Pancreas (tissue), 10 donors: ENCODE measurements at regions not wholly inside any gene's neighbourhood (a gene's known extent, or its start where the extent isn't known, plus 50 kb on each side); places are given as distances from the start of the nearest gene placed in this dataset.

Experiments used
- ATAC-seq, 4 donors: fragments of 200-7000 bp; cut with Tn5 transposase; one replicate each; pipeline versions ENCODE4 v1.8.0 to v1.9.1; 2020; ENCODE audit warnings: mild to moderate bottlenecking in 4 of 4, moderate library complexity in 4 of 4
- DNase-seq, 6 donors: peaks; one replicate each; pipeline ENCODE4 v3.0.0-alpha.2; 2020
- FAIRE-seq: peaks from 2 replicates; lab custom pipeline; 2012; peaks lifted over from hg19 to GRCh38; lab: Jason Lieb, UNC
- H3K27ac ChIP-seq, 4 donors: fragments of 200-600 bp; sonication (generic); 1 replicate in 3 of 4; 2 replicates in 1 of 4; pipeline versions ENCODE4 v1.5.0 to v1.8.0; 2020
- H3K27me3 ChIP-seq, 4 donors: fragments of 200-600 bp; one replicate each; pipeline ENCODE4 v1.8.0; 2021
- H3K36me3 ChIP-seq, 3 donors: fragments of 200-600 bp; sonication (generic) in 1 of 3; one replicate each; pipeline versions ENCODE4 v1.5.0 to v1.8.0; 2020 to 2021
- H3K4me1 ChIP-seq, 3 donors: fragments of 200-600 bp; one replicate each; pipeline ENCODE4 v1.8.0; 2021
- H3K4me3 ChIP-seq, 4 donors: fragments of 200-600 bp; sonication (generic) in 2 of 4; one replicate each; pipeline versions ENCODE4 v1.5.0 to v1.8.0; 2020 to 2021
- H3K9me3 ChIP-seq, 4 donors: fragments of 200-600 bp; one replicate each; pipeline ENCODE4 v1.8.0; 2021
- WGBS, 2 donors: extraction: QIAGEN DNeasy Blood & Tissue Kit; methylation state at CpG; one replicate each; pipeline ENCODE4 v1.1.7; 2013; 5-methylcytosine and 5-hydroxymethylcytosine counted together
- intact Hi-C, 3 donors: fragments of 100-400 bp; cut with DNase I; formaldehyde crosslinking; loops; one replicate each; pipeline versions ENCODE4 v1.11.1 to v1.14.2; 2022
- TF ChIP-seq, protein P1 (sequence below), 4 donors: fragments of 200-600 bp; sonication (generic) in 3 of 4; IDR thresholded peaks; one replicate each; pipeline versions ENCODE4 v1.5.0 to v1.8.0; 2021; ENCODE audit warnings: antibody characterized with exemption in 4 of 4
- donor health status: healthy with polysubstance abuse.
- donor health status: DM: no; HTN: no; CAD: no; lungs with moderate emphysema.
- donor health status: DM: no; HTN: no; CAD: no.
- donor health status: control.
- donor health status: control.
- donor health status: Bipolar disorder and iron deficiency.
- donor health status: DM: yes; HTN: yes; CAD: no.
- donor health status: DM: no; HTN: no; CAD: no.
- donor health status: DM: no; HTN: no; CAD: no.
- donor health status: DM: yes; HTN: yes; CAD: no.

- Histone ChIP-seq H3K4me1 (no peaks in the 10 kb centered on the region), H3K9me3 (no peaks in the 10 kb centered on the region), H3K27me3 (no peaks in the 10 kb centered on the region), H3K27ac (no peak overlapping the region), H3K4me3 (no peak overlapping the region), H3K36me3 (no peaks in the 10 kb centered on the region)
- ATAC-seq (no peak), FAIRE-seq (no peak), DNase-seq (no peak)
- intact Hi-C loops, result no loop called here
- WGBS, 2 donors, result 66 to 84% methylated on average over 2 of the region's 2 CpGs
- TF ChIP-seq, protein P1, sequence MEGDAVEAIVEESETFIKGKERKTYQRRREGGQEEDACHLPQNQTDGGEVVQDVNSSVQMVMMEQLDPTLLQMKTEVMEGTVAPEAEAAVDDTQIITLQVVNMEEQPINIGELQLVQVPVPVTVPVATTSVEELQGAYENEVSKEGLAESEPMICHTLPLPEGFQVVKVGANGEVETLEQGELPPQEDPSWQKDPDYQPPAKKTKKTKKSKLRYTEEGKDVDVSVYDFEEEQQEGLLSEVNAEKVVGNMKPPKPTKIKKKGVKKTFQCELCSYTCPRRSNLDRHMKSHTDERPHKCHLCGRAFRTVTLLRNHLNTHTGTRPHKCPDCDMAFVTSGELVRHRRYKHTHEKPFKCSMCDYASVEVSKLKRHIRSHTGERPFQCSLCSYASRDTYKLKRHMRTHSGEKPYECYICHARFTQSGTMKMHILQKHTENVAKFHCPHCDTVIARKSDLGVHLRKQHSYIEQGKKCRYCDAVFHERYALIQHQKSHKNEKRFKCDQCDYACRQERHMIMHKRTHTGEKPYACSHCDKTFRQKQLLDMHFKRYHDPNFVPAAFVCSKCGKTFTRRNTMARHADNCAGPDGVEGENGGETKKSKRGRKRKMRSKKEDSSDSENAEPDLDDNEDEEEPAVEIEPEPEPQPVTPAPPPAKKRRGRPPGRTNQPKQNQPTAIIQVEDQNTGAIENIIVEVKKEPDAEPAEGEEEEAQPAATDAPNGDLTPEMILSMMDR (IDR thresholded peaks at IDR 0.05), result no peak
Measured at GRCh38 chr1:193846876-193847604, 660.6 kb upstream of the B3GALT2 start.

DNA sequence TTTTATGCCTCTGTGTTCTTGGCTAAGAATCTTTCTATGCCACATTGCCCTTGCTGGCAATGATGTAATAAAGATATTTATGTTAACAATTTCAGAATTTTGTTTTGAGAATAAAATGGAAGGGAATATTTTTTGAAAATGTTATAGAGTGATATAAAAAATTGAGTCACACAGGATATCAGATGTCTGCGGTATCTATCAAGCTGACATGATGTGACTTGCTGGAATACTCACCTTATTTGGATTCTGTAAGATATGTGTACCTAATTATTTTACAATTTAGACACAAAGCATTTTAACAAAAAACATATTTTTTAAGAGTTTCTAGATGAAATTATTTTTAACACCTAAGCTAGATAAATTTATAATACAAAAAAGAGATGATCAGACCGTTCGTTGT lies 660.0 kb upstream of the B3GALT2 start:
- ATAC-seq, result no peak
- FAIRE-seq, result no peak
- TF ChIP-seq, protein P1 (IDR thresholded peaks at IDR 0.05), result no peak
- Histone ChIP-seq H3K27ac (no peak overlapping the region), H3K36me3 (no peaks in the 10 kb centered on the region), H3K9me3 (no peaks in the 10 kb centered on the region), H3K27me3 (no peaks in the 10 kb centered on the region), H3K4me1 (no peaks in the 10 kb centered on the region), H3K4me3 (no peak overlapping the region)
- DNase-seq, result no peak
- intact Hi-C loops, result no loop called here
- 69 to 75% methylated on average over 3 of the region's 3 CpGs for WGBS, 2 donors

GRCh38 chr1:193841857-193842256 lies 655.4 kb upstream of the B3GALT2 start:
- intact Hi-C loops, result no loop called here
- Histone ChIP-seq H3K4me3 (no peak overlapping the region), H3K9me3 (no peaks in the 10 kb centered on the region), H3K4me1 (no peaks in the 10 kb centered on the region), H3K36me3 (no peaks in the 10 kb centered on the region), H3K27ac (no peak overlapping the region), H3K27me3 (no peaks in the 10 kb centered on the region)
- TF ChIP-seq, protein P1 (IDR thresholded peaks at IDR 0.05), result no peak
- no peak for DNase-seq
- no peak for FAIRE-seq
- no peak for ATAC-seq
- 29 to 35% methylated on average over 2 of the region's 2 CpGs for WGBS, 2 donors

DNA sequence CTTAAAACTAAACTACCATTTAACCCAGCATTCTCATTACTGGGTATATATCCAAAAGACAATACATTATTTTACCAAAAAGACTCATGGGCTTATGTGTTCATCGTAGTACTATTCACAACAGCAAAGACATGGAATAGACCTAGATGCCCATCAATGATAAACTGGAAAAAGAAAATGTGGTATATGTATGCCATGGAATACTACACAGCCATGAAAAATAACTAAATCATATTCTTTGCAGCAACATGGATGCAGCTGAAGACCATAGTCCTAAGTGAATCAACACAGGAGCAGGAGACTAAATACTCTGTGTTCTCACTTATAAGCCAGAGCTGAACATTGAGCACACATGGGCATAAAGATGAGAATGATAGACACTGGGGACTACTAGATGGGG lies 645.1 kb upstream of the B3GALT2 start:
- 74 to 86% methylated on average over 1 of the region's 1 CpG for WGBS, 2 donors
- FAIRE-seq, result no peak
- no peaks in the 10 kb centered on the region for H3K4me1 ChIP-seq
- H3K4me3 ChIP-seq, result no peak overlapping the region
- H3K27me3 ChIP-seq, result no peaks in the 10 kb centered on the region
- H3K27ac ChIP-seq, result no peak overlapping the region
- H3K9me3 ChIP-seq, result no peaks in the 10 kb centered on the region
- TF ChIP-seq, protein P1 (IDR thresholded peaks at IDR 0.05), result no peak
- intact Hi-C loops, result no loop called here
- DNase-seq, result no peak
- H3K36me3 ChIP-seq, result no peaks in the 10 kb centered on the region
- ATAC-seq, result no peak

- Histone ChIP-seq H3K4me1 (no peaks in the 10 kb centered on the region), H3K36me3 (no peaks in the 10 kb centered on the region), H3K4me3 (no peak overlapping the region), H3K27ac (no peak overlapping the region), H3K9me3 (no peaks in the 10 kb centered on the region), H3K27me3 (no peaks in the 10 kb centered on the region)
- intact Hi-C loops, result no loop called here
- 60 to 69% methylated on average over 1 of the region's 1 CpG for WGBS, 2 donors
- DNase-seq, result no peak
- TF ChIP-seq, protein P1 (IDR thresholded peaks at IDR 0.05), result no peak
- ATAC-seq, result no peak
- no peak for FAIRE-seq
Measured at GRCh38 chr1:193827516-193827915, 641.1 kb upstream of the B3GALT2 start.
